A673 (cell line): ENCODE measurements at regions not wholly inside any gene's neighbourhood (a gene's known extent, or its start where the extent isn't known, plus 50 kb on each side); places are given as distances from the start of the nearest gene placed in this dataset.
A peak's percentile ranks its signal among the peaks of the same experiment; 100 is the strongest.

Source experiments
- BruUV-seq: library from RNA; stranded (reverse); fragments of 400-500 nt; replicated peaks from 2 replicates; lab custom pipeline; 2021; lab: Mats Ljungman, UMichigan
- CTCF ChIA-PET: fragments of 300-600 bp; sonication (Branson Sonifier 250); formaldehyde crosslinking; loops from one replicate; lab custom pipeline; 2022; ENCODE audit warnings: antibody characterized with exemption; lab: Charles Lee
- POLR2A ChIA-PET: fragments of 300-600 bp; sonication (Branson Sonifier 250); formaldehyde crosslinking; loops from one replicate; lab custom pipeline; 2022; ENCODE audit warnings: antibody characterized with exemption; ENCODE audit not compliant: low non-redundant PET; lab: Charles Lee
- DNase-seq: peaks from one replicate; pipeline ENCODE4 v3.0.0-alpha.2; 2015; ENCODE audit warnings: low spot score
- H3K27ac ChIP-seq: fragments of 200-600 bp; sonication (generic); 2 replicates; pipeline ENCODE4 v1.5.1; 2016; ENCODE audit warnings: mixed run types, low read depth, mild to moderate bottlenecking, mixed read lengths, antibody characterized with exemption, low read length; ENCODE audit not compliant: poor library complexity, severe bottlenecking
- H3K27me3 ChIP-seq: fragments of 200-600 bp; sonication (generic); replicated peaks from 2 replicates; pipeline ENCODE4 v1.6.1; 2017; ENCODE audit warnings: mixed run types, low read depth, mild to moderate bottlenecking, mixed read lengths, antibody characterized with exemption, low read length; ENCODE audit not compliant: insufficient read depth, poor library complexity
- H3K36me3 ChIP-seq: fragments of 200-600 bp; sonication (generic); 2 replicates; pipeline ENCODE4 v1.6.1; 2016; ENCODE audit warnings: mixed run types, mild to moderate bottlenecking, mixed read lengths, antibody characterized with exemption, low read length; ENCODE audit not compliant: insufficient read depth, poor library complexity, severe bottlenecking
- H3K4me1 ChIP-seq: fragments of 200-600 bp; sonication (generic); 2 replicates; pipeline ENCODE4 v1.6.1; 2017; ENCODE audit warnings: mixed run types, mild to moderate bottlenecking, mixed read lengths, antibody characterized with exemption, low read length; ENCODE audit not compliant: insufficient read depth, poor library complexity, severe bottlenecking
- H3K4me3 ChIP-seq: fragments of 200-600 bp; sonication (generic); 2 replicates; pipeline ENCODE4 v1.5.1; 2016; ENCODE audit warnings: low read depth, mixed run types, mild to moderate bottlenecking, mixed read lengths, low read length; ENCODE audit not compliant: poor library complexity, severe bottlenecking
- H3K9me3 ChIP-seq: fragments of 200-600 bp; sonication (generic); 2 replicates; pipeline ENCODE4 v1.6.1; 2016; ENCODE audit warnings: mixed run types, low read depth, mild to moderate bottlenecking, mixed read lengths, antibody characterized with exemption, low read length; ENCODE audit not compliant: poor library complexity, severe bottlenecking
- CTCF ChIP-seq: fragments of 300-800, 200-600 bp; sonication (generic); conservative IDR thresholded peaks from 2 replicates; pipeline ENCODE4 v1.5.1; 2017; ENCODE audit warnings: low read depth, mild to moderate bottlenecking, antibody characterized with exemption, low read length, moderate library complexity, mixed read lengths
- EZH2 ChIP-seq: fragments of 200-600 bp; sonication (generic); IDR thresholded peaks from 2 replicates; pipeline ENCODE4 v1.6.1; 2017; ENCODE audit warnings: borderline replicate concordance, low read depth, mild to moderate bottlenecking, mixed read lengths, antibody characterized with exemption, low read length; ENCODE audit not compliant: poor library complexity, severe bottlenecking
- intact Hi-C: fragments of 100-400 bp; cut with micrococcal nuclease; formaldehyde crosslinking; loops from one replicate; pipeline ENCODE4 v1.10.0; 2022; ENCODE audit not compliant: unreplicated experiment

DNA sequence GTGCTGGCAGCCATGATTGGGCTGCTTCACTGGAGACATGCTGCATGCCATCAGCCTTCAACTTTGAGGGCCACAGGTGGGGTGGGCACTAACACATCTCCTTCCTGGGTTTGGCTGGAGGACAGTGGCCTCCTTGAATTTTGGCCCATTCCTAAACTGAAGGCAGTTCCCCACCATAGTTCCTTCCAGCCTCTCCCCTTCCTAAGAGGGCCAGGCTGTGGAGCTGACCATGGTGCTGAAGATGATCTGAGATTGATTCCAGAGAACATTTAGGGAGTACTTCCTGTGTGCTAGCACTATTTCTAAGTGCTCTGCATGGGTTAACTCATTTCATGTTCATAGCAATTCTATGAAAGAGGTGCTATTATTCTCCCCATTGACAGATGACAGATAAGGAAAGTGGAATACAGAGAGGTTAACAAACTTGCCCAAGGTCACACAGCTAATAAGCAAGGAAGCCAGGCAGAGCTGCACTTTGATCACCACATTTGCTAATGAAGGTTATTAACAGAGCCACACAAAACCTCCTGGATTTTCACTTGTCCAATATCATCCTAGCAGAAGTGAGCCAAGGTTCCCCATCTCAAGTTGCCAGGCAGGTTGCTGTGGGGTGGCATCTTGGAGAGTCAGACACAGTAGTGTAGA, 175.3 kb downstream of the ZIC5 start:
- Histone ChIP-seq H3K27ac (no peak overlapping the region), H3K27me3 (no peaks in the 10 kb centered on the region), H3K4me1 (peaks cover 16% of the 10 kb centered on the region), H3K4me3 (no peak overlapping the region), H3K9me3 (no peaks in the 10 kb centered on the region), H3K36me3 (no peaks in the 10 kb centered on the region)
- BruUV-seq = no TSS peak
- CTCF ChIA-PET = no interaction called here
- intact Hi-C loops = no loop called here
- POLR2A ChIA-PET = no interaction called here
- peak; percentile 83 for DNase-seq
- TF ChIP-seq CTCF = no peak

- no peaks in the 10 kb centered on the region for H3K4me1 ChIP-seq
- no peak overlapping the region for H3K27ac ChIP-seq
- no peaks in the 10 kb centered on the region for H3K9me3 ChIP-seq
- TF ChIP-seq EZH2 (no peak), CTCF (no peak)
- no peaks in the 10 kb centered on the region for H3K27me3 ChIP-seq
- H3K36me3 ChIP-seq = no peaks in the 10 kb centered on the region
- H3K4me3 ChIP-seq = no peak overlapping the region
- DNase-seq = no peak
- intact Hi-C loops = no loop called here
- ChIA-PET CTCF (no interaction called here), POLR2A (no interaction called here)
- no TSS peak for BruUV-seq
Observed at GRCh38 chr13:99792079-99792921, 179.3 kb downstream of the ZIC5 start.

DNA sequence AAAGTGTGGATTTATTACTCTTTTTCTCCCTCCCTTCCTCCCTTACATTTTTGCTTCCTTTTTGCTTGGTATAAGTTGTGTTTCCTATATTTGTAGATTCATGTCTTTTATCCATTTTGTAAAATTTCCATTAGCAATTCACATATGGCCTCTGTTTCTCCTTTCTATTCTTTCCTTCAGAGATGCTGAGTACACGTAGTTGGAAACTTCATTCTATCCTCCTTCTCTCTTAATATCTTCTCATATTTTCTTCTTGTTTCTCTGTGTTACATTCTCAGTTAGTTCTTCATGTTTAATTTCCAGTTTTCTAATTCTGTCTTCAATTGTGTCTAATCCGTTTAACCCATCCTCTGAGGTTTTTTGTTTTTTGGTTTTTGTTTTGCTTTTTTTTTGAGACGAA, 188.9 kb downstream of the ZIC5 start:
- Histone ChIP-seq H3K27me3 (no peaks in the 10 kb centered on the region), H3K4me1 (no peaks in the 10 kb centered on the region), H3K36me3 (no peaks in the 10 kb centered on the region), H3K4me3 (no peak overlapping the region), H3K9me3 (peaks cover 10% of the 10 kb centered on the region), H3K27ac (no peak overlapping the region)
- POLR2A ChIA-PET = no interaction called here
- no peak for DNase-seq
- intact Hi-C loops = no loop called here
- no TSS peak for BruUV-seq
- TF ChIP-seq CTCF (no peak), EZH2 (no peak)
- CTCF ChIA-PET = no interaction called here
